Heart right ventricle (tissue), 16 donors: ENCODE measurements at regions not wholly inside any gene's neighbourhood (a gene's known extent, or its start where the extent isn't known, plus 50 kb on each side); places are given as distances from the start of the nearest gene placed in this dataset.
A peak's percentile ranks its signal among the peaks of the same experiment; 100 is the strongest.

Experiments
- ATAC-seq, 8 donors: fragments of 200-7000 bp; cut with Tn5 transposase; one replicate each; pipeline ENCODE4 v1.9.1; 2020; ENCODE audit warnings: mild to moderate bottlenecking in 8 of 8, moderate library complexity in 8 of 8, moderate number of reproducible peaks in 1 of 8
- DNase-seq, 2 donors: peaks; one replicate each; pipeline ENCODE4 v3.0.0-alpha.2; 2020
- H3K27ac ChIP-seq, 10 donors: fragments of 200-600 bp; sonication (generic) in 2 of 10; one replicate each; pipeline versions ENCODE4 v1.5.0 to v1.8.0; 2020 to 2022; ENCODE audit warnings: mild to moderate bottlenecking in 3 of 10
- H3K27me3 ChIP-seq, 7 donors: fragments of 200-600 bp; one replicate each; pipeline ENCODE4 v1.8.0; 2021 to 2022; ENCODE audit warnings: mild to moderate bottlenecking in 2 of 7
- H3K36me3 ChIP-seq, 9 donors: fragments of 200-600 bp; sonication (generic) in 1 of 9; one replicate each; pipeline versions ENCODE4 v1.5.0 to v1.8.0; 2020 to 2022; ENCODE audit warnings: mild to moderate bottlenecking in 2 of 9
- H3K4me1 ChIP-seq, 9 donors: fragments of 200-600 bp; sonication (generic) in 1 of 9; one replicate each; pipeline versions ENCODE4 v1.5.0 to v1.8.0; 2020 to 2022; ENCODE audit warnings: mild to moderate bottlenecking in 4 of 9
- H3K4me3 ChIP-seq, 10 donors: fragments of 200-600 bp; sonication (generic) in 2 of 10; one replicate each; pipeline versions ENCODE4 v1.5.0 to v1.8.0; 2020 to 2022; ENCODE audit warnings: mild to moderate bottlenecking in 7 of 10, moderate library complexity in 2 of 10
- H3K9me3 ChIP-seq, 11 donors: fragments of 200-600 bp in 10 of 11; sonication (generic) in 2 of 11; one replicate each; pipeline versions ENCODE4 v1.5.0 to v1.8.0; 2013 to 2022; ENCODE audit warnings: mild to moderate bottlenecking in 2 of 11, control low read depth in 1 of 11, moderate library complexity in 1 of 11
- CTCF ChIP-seq, 9 donors: fragments of 200-600 bp; sonication (generic) in 2 of 9; IDR thresholded peaks; one replicate each; pipeline versions ENCODE4 v1.5.0 to v1.8.0; 2021 to 2022; ENCODE audit warnings: antibody characterized with exemption in 9 of 9, mild to moderate bottlenecking in 5 of 9, moderate library complexity in 1 of 9
- WGBS, 2 donors: extraction: QIAGEN DNeasy Blood & Tissue Kit; methylation state at CpG; one replicate each; pipeline ENCODE4 v1.1.7; 2013; ENCODE audit warnings: inconsistent platforms in 1 of 2; 5-methylcytosine and 5-hydroxymethylcytosine counted together
- intact Hi-C, 10 donors: fragments of 100-400 bp; cut with DNase I; formaldehyde crosslinking; loops; one replicate each; pipeline versions ENCODE4 v1.11.1 to v1.14.2; 2022
- donor health status: Arrhythmogenic right ventricular cardiomyopathy.
- donor health status: ischemic (EF 13 %, LVEDD 7.1; RV severe dilation, severe dysfunction).
- donor health status: healthy with polysubstance abuse.
- donor health status: DM: no; HTN: yes; CAD: no.
- donor health status: DM: no; HTN: no; CAD: no.
- donor health status: ischemic (EF 25% LVEDD 6.9; RV normal size, moderate dysfunction).
- donor health status: ischemic (EF 25% LVEDD 5.7; RV mildly dilated, moderate dysfunction).
- donor health status: healthy.
- donor health status: DM: yes; HTN: yes; CAD: no.
- donor health status: Ischemic cardiomyopathy.
- donor health status: ischemic (EF 35%, LVEDD 5.7; RV mildly dilated, moderate dysfunction).
- donor health status: nonischemic (EF 11% LVEDD 7.7; RV severe dilation, severe dysfunction).
- donor health status: DM: yes; HTN: yes; CAD: no.
- donor health status: PGD.
- donor health status: ischemic (EF 29% LVEDD 5.4; RV normal size, mild dysfunction).
- donor health status: nonischemic (EF 23%, LVEDD 6.1; RV moderate dilation, normal function).

GRCh38 chr6:41459738-41460137 lies 86.4 kb upstream of the FOXP4 start:
- peaks cover 0 to 3% (median 0%) of the 10 kb centered on the region in 7 donors for H3K27me3 ChIP-seq
- intact Hi-C loops, result loop anchor here in 8 of 10 donors (5.0 to 10.0 kb wide), 6 partner anchors 37 to 225 kb away; no protein-coding TSS in a partner anchor
- H3K4me1 ChIP-seq, result peaks cover 0 to 4% (median 0%) of the 10 kb centered on the region in 9 donors
- no peak overlapping the region for H3K4me3 ChIP-seq
- H3K9me3 ChIP-seq, result no peaks in the 10 kb centered on the region
- DNase-seq, result no peak
- H3K27ac ChIP-seq, result no peak overlapping the region
- no peaks in the 10 kb centered on the region for H3K36me3 ChIP-seq
- WGBS, 2 donors, result 89 to 92% methylated on average over 2 of the region's 2 CpGs
- TF ChIP-seq CTCF (IDR thresholded peaks at IDR 0.05), result no peak
- no peak for ATAC-seq

GRCh38 chr6:41460742-41461336 lies 85.3 kb upstream of the FOXP4 start:
- peaks cover 0 to 4% (median 0%) of the 10 kb centered on the region in 9 donors for H3K4me1 ChIP-seq
- H3K4me3 ChIP-seq, result no peak overlapping the region
- intact Hi-C loops, result loop anchor here in 8 of 10 donors (5.0 to 10.0 kb wide), 4 partner anchors 94 to 224 kb away; no protein-coding TSS in a partner anchor
- H3K36me3 ChIP-seq, result no peaks in the 10 kb centered on the region
- H3K27me3 ChIP-seq, result peaks cover 0 to 7% (median 0%) of the 10 kb centered on the region in 7 donors
- TF ChIP-seq CTCF (IDR thresholded peaks at IDR 0.05), result no peak
- no peak overlapping the region for H3K27ac ChIP-seq
- DNase-seq (no peak), ATAC-seq (no peak)
- H3K9me3 ChIP-seq, result no peaks in the 10 kb centered on the region

- 68 to 76% methylated on average over 4 of the region's 4 CpGs for whole genome bisulfite sequencing, 2 donors
- DNase-seq (no peak), ATAC-seq (no peak)
- intact Hi-C loops, result loop anchor here in 9 of 10 donors (1.0 to 10.0 kb wide), 7 partner anchors 95 to 223 kb away; no protein-coding TSS in a partner anchor
- H3K4me3 ChIP-seq, result no peak overlapping the region
- no peak overlapping the region for H3K27ac ChIP-seq
- H3K9me3 ChIP-seq, result no peaks in the 10 kb centered on the region
- TF ChIP-seq CTCF (IDR thresholded peaks at IDR 0.05), result no peak
- no peaks in the 10 kb centered on the region for H3K36me3 ChIP-seq
- H3K27me3 ChIP-seq, result peaks cover 0 to 7% (median 0%) of the 10 kb centered on the region in 7 donors
- H3K4me1 ChIP-seq, result peaks cover 0 to 4% (median 0%) of the 10 kb centered on the region in 9 donors
These were observed 84.1 kb upstream of the FOXP4 start for GRCh38 chr6:41462033-41462432.

GRCh38 chr6:41463062-41463930 lies 82.9 kb upstream of the FOXP4 start:
- ATAC-seq, result peak; percentile 85 to 96 (median 91)
- Histone ChIP-seq H3K27me3 (peaks cover 0 to 13% (median 4%) of the 10 kb centered on the region in 7 donors), H3K9me3 (no peaks in the 10 kb centered on the region), H3K4me3 (no peak overlapping the region), H3K27ac (no peak overlapping the region), H3K36me3 (no peaks in the 10 kb centered on the region), H3K4me1 (peaks cover 0 to 4% (median 0%) of the 10 kb centered on the region in 9 donors)
- intact Hi-C loops, result loop anchor here (1.0 to 10.0 kb wide), 8 partner anchors 96 to 222 kb away; no protein-coding TSS in a partner anchor
- 39 to 42% methylated on average over 13 of the region's 13 CpGs for WGBS, 2 donors
- peak; percentile 74 for DNase-seq
- peak; percentile 45 to 85 (median 76) for TF ChIP-seq CTCF (IDR thresholded peaks at IDR 0.05)
